Stimulated activated naive CD4-positive, alpha-beta T cell (primary cell): ENCODE measurements at regions not wholly inside any gene's neighbourhood (a gene's known extent, or its start where the extent isn't known, plus 50 kb on each side); places are given as distances from the start of the nearest gene placed in this dataset.

Experiments
- DNase-seq, 6 experiments: peaks; one replicate each; lab custom pipeline; 2025; lab: John Stamatoyannopoulos, UW

DNA sequence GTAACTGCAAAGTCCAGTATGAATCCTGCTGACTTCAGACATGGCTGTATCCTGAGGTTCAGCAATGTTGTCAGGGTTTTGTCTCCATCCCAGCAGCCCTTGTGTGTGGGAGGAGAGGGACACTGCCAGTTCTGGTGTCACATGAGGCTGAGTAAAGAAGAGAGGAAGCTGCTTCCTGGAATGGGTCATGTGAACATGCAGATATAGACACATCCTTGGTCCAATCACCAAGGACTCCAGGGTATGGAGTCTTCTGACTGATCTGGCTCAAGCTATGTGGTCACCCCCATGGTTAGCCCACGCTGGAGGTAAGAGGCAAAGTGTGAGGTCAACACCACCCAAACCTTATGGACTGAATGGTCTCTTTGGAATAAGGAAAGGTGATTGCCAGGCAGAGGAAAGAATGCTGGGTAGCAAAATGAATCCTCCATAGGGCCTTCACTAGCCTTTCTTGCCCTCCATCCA, 134.4 kb upstream of the SLC1A4 start:
- DNase-seq = no peak

GRCh38 chr2:64857581-64858471, 131.4 kb upstream of the SLC1A4 start:
- DNase-seq = no peak

DNA sequence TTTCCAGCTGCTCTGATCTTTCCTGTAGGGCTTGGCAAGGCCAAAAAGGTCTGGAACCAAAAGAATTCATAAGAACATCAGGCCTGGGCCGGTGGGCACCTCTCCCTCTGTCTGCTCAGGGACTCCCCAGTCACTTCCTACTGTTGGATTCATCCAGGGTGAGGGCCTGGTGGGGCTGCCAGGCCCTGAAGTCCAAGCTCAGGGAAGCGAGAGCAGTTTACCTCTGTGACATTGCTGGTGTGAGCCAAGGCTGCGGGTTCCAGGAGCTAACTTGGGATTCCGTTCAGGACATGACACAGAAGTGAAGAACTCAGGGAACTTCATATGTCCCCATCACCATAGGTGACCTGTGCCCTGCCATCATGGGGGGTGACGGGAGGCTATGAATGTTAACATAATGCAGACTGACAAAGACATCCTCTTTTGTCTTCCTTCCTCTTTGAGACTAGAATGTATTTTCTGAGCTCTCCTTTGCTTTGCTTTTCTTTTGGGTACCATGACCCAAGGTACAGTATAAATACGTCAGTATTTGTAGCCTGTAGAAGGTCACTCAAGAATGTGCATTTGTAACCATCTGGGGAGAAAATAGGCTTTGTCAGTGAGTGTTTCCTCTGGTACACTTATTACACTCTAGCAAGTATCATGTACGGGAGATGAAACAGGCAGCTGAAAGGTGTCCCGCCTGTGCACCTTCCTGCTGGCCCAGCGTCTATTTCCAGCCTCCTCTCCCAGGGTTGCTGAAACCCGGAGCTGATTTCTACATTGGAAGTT, 130.5 kb upstream of the SLC1A4 start:
- DNase-seq = peak in 1 of 6 experiments; percentile 20

- DNase-seq = no peak
Measured at GRCh38 chr2:64859312-64860212, 129.6 kb upstream of the SLC1A4 start.

- DNase-seq = no peak
Measured at GRCh38 chr2:64860276-64860885, 128.8 kb upstream of the SLC1A4 start.

- DNase-seq = no peak
Measured at GRCh38 chr2:64860936-64861335, 128.3 kb upstream of the SLC1A4 start.

- DNase-seq = no peak
Measured at GRCh38 chr2:64861452-64862397, 127.5 kb upstream of the SLC1A4 start.

DNA sequence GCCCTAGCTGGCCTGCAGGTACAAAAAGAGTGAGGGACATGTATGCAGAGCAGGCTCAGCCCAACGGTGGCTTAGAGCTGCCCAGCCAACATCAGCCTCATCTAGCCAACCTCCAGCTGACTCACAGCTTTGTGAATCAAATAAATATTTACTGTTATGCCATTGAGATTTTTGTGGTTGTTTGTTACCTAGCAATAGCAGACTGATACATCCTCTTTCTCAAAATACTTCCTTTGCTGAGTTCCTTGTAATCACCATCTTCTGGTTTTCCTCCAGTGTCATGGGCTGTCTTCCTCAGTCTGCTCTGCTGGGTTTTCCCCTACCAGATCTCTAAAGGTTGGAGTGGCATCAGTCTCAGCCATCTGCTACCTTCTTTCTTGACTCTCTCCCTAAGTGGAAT, 126.6 kb upstream of the SLC1A4 start:
- DNase-seq = no peak

GRCh38 chr2:64863097-64863820, 125.9 kb upstream of the SLC1A4 start:
- DNase-seq = peak in 1 of 6 experiments; percentile 7

DNA sequence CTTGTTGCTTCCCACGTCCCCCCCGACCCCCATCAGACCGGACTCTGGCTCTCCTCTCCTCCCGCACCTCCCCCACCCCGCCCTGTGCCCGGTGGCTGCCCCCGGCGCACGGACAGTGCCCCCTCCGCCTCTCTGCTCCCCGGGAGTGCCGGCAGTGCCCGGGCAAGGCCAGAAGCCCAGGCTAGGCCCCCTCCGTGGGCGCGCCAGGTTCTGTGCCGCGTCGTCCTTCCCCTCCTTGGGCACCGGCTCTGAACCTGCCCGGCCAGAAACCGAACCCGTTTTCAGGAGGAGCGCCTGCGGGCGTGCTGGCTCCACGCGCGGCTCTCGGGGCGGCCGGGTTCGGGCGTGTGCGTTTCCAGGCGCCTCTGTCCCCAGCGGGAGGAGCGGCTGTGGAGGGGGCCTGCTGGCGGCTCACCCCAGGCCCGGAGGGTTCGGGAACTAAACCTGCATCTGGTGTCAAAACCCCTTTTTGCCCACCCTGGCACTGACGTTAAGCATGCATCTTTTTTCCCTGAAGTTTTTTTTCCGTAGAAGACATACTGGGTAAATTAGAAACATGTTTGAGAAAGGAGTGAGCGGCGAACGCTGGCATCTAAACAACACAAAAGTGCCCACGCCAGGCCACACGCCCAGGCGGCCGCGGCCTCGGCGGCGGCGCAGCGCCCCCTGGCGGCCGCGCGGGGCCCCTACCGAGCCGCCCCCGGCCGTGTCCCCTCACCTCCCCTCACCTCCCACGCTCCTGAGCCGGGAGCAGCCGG, 123.9 kb upstream of the SLC1A4 start:
- DNase-seq = peak; percentile 34 to 76 (median 44)

DNA sequence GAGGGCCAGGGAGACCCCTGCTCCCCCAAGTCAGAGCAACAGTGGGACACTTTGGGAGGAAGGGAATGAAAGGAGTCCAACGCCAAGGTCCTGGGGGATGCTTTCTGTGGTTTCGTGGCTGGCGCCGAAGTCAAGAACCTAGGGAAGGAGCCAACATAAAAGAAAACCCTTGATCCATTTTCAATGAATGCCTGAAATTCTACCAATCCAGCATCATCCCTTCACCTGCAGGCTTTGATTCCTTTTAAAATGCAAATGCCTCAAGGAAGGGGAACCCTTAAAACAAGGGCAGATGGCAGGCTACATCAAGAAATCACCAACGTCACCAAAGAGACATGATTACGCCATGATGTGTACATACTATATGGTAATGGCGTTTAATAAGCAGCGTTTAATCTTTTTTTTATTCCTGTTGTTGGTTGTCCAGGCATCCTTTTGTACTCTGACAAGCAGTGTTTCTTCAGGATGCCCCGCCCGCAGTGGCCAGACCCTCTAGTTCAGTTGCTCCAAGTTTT, 123.3 kb upstream of the SLC1A4 start:
- no peak for DNase-seq

- DNase-seq = no peak
Measured at GRCh38 chr2:64866797-64867196, 122.4 kb upstream of the SLC1A4 start.

GRCh38 chr2:64867253-64867996, 121.8 kb upstream of the SLC1A4 start:
- no peak for DNase-seq

DNA sequence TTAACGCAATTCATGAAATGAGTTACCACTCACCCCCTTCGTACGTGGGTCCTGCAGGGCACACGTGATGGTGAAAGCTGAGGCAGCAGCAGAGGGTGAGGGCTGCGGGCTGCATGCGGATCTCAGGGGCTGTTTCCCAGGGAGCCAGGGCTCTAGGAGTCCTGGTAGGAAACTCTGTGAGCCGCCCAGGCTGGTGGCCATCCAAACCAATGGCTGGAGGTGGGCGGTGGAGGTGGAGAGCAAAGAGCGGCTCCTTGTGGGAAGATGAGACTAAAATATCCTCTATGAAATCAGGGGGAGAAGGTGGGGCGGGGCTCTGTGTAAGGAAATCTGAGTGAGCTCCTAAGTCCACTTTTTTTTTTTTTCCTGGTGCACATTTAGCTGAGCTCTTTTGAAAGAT, 120.1 kb upstream of the SLC1A4 start:
- no peak for DNase-seq

DNA sequence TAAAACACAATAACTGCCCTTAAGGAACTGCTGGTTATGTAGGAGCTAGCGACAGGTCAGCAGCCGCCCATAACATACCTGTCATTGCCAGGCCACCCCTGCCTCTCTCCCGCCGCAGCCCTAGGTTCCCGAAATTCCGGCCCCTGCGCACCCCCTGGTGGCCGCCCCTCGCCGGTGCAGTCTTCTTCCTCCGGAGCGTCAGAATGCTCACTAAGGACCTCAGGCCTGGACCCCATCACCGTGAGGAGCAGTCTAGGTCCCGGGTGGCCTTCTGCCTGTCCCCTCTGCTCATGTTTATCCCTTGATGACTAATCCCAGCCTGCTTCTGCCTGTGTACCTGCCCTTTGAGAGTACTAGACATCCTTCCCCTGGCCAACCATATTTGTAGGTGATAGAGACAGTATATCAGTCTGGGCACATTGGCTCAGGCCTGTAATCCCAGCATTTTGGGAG, 115.7 kb upstream of the SLC1A4 start:
- DNase-seq = peak; percentile 35 to 82 (median 68)

DNA sequence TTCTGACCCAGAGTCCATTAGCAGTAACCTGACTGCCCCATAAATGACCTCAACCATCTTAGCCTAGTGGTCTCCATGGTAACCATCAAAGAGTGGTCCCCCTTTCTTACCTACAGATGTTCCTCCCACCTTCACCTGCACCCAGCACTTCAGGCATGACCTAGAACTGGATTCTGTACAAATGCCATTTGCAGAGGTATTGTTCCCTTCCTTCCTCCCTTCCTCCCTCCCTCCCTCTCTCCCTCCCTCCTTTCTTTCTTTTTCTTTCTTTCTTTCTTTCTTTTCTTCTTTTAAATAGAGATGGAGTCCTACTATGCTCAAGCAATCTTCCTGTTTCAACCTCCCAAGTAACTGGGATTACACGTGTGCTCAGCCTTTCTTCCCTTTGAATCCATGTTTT, 114.6 kb upstream of the SLC1A4 start:
- DNase-seq = no peak

DNA sequence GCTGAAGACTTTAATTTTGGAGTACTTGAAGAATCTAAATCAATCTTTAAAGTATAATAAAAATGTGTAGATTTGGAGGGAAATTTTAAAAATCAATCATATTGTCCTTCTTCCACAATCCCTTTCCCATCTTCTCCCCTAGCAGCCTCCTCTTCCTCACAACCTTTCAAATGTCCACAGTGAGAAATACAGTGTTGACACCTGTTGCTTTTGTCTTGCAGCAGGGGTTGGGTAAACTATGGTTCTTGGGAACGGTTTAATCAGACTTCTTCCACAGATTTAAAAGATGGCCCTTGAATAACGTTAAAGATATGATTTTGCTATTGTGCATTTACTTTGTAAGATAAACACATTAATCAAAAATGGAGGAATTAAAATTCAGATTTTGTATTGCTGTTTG, 113.8 kb upstream of the SLC1A4 start:
- DNase-seq = no peak

DNA sequence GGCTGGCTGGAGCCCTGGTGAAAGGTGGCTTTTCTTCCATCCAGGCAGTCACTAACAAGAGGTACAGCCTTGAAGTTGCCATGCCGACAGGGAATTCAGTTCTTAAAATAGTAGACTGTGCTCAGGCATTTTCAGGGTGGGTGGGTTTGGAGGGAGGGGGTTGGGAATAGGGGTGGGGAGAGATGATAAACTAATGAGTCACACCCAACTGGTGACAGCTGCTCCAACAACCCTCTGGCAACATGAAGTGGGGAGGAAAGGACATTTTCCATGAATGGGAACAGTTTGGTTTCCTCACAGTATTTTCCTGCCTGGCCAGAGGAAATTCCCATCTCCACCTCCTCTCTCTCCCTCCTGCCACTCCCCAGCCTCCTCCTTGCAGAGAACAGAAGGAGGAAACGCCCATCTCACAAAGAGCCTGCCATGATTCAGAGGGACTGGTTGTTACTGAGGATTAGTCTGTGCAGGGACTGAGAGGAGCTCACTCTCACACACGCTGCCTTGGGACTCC, 113.0 kb upstream of the SLC1A4 start:
- no peak for DNase-seq
